MCF 10A (cell line): ENCODE measurements at regions not wholly inside any gene's neighbourhood (a gene's known extent, or its start where the extent isn't known, plus 50 kb on each side); places are given as distances from the start of the nearest gene placed in this dataset.
A peak's percentile ranks its signal among the peaks of the same experiment; 100 is the strongest.

ENCODE experiments used
- BruUV-seq: library from RNA; stranded (reverse); fragments of 400-500 nt; replicated peaks from 2 replicates; lab custom pipeline; 2021; lab: Mats Ljungman, UMichigan
- CTCF ChIA-PET: fragments of 300-600 bp; sonication (Branson Sonifier 250); formaldehyde crosslinking; extraction: SDS; loops from one replicate; lab custom pipeline; 2021; ENCODE audit warnings: antibody characterized with exemption, inconsistent platforms; lab: Yijun Ruan, JAX
- POLR2A ChIA-PET: fragments of 300-600, 350-650 bp; sonication (Branson Sonifier 250); formaldehyde crosslinking; extraction: SDS; loops from one replicate; lab custom pipeline; 2020; ENCODE audit warnings: antibody characterized with exemption, inconsistent platforms; lab: Yijun Ruan, JAX
- DNase-seq: peaks from one replicate; pipeline ENCODE4 v3.0.0-alpha.2; 2018; ENCODE audit not compliant: unreplicated experiment
- H3K27ac Mint-ChIP-seq: one replicate; pipeline ENCODE4 v1.8.0; 2022; ENCODE audit warnings: mild to moderate bottlenecking, low read depth, mixed read lengths; ENCODE audit not compliant: unreplicated experiment
- H3K27me3 Mint-ChIP-seq: one replicate; pipeline ENCODE4 v1.8.0; 2022; ENCODE audit warnings: mixed read lengths; ENCODE audit not compliant: insufficient read depth, unreplicated experiment
- H3K36me3 Mint-ChIP-seq: one replicate; pipeline ENCODE4 v1.8.0; 2022; ENCODE audit warnings: mild to moderate bottlenecking, moderate library complexity, mixed read lengths; ENCODE audit not compliant: insufficient read depth, unreplicated experiment
- H3K4me1 Mint-ChIP-seq: one replicate; pipeline ENCODE4 v1.8.0; 2022; ENCODE audit warnings: mixed read lengths; ENCODE audit not compliant: insufficient read depth, unreplicated experiment
- H3K4me3 Mint-ChIP-seq: one replicate; pipeline ENCODE4 v1.8.0; 2022; ENCODE audit warnings: mild to moderate bottlenecking, moderate library complexity, mixed read lengths; ENCODE audit not compliant: unreplicated experiment
- H3K9me3 Mint-ChIP-seq: one replicate; pipeline ENCODE4 v1.8.0; 2022; ENCODE audit warnings: mixed read lengths; ENCODE audit not compliant: unreplicated experiment
- intact Hi-C: fragments of 100-400 bp; cut with micrococcal nuclease; formaldehyde crosslinking; loops from 2 replicates; pipeline ENCODE4 v1.14.1; 2022
- TF ChIP-seq, protein P1 (sequence below): fragments of 200-600 bp; IDR thresholded peaks from one replicate; pipeline ENCODE4 v1.8.0; 2022; ENCODE audit warnings: antibody characterized with exemption, mild to moderate bottlenecking; ENCODE audit not compliant: unreplicated experiment

DNA sequence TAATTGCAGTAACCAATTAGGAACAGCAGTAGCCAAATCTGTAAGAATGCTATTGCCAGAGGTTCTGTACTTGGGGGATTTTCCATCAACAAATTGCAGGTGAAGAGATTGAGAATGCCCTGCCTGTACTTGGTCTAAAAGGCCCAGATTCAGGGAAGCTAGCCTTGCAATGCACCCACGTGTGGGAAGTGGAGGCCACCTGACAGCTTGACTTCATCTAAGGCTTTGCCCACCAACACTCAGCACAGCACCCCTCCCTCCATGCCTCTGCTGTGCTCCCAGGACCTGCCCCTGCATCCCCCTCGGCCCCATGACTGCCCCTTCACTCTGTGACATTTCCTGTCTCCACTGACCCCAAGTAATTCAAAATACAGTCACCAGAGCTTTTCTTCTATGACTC lies 79.1 kb upstream of the CDH5 start:
- intact Hi-C loops: no loop called here
- BruUV-seq: no TSS peak
- peaks cover 5% of the 10 kb centered on the region for H3K27me3 Mint-ChIP-seq
- POLR2A ChIA-PET: no interaction called here
- CTCF ChIA-PET: interaction anchor here (0.8 to 1.0 kb wide), 2 partner anchors 9 to 11 kb away, joined by 3 to 4 read pairs; no protein-coding TSS in a partner anchor
- H3K4me3 Mint-ChIP-seq: no peak overlapping the region
- TF ChIP-seq, protein P1, sequence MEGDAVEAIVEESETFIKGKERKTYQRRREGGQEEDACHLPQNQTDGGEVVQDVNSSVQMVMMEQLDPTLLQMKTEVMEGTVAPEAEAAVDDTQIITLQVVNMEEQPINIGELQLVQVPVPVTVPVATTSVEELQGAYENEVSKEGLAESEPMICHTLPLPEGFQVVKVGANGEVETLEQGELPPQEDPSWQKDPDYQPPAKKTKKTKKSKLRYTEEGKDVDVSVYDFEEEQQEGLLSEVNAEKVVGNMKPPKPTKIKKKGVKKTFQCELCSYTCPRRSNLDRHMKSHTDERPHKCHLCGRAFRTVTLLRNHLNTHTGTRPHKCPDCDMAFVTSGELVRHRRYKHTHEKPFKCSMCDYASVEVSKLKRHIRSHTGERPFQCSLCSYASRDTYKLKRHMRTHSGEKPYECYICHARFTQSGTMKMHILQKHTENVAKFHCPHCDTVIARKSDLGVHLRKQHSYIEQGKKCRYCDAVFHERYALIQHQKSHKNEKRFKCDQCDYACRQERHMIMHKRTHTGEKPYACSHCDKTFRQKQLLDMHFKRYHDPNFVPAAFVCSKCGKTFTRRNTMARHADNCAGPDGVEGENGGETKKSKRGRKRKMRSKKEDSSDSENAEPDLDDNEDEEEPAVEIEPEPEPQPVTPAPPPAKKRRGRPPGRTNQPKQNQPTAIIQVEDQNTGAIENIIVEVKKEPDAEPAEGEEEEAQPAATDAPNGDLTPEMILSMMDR: no peak
- H3K27ac Mint-ChIP-seq: no peak overlapping the region
- H3K9me3 Mint-ChIP-seq: no peaks in the 10 kb centered on the region
- H3K4me1 Mint-ChIP-seq: no peaks in the 10 kb centered on the region
- no peaks in the 10 kb centered on the region for H3K36me3 Mint-ChIP-seq
- no peak for DNase-seq

DNA sequence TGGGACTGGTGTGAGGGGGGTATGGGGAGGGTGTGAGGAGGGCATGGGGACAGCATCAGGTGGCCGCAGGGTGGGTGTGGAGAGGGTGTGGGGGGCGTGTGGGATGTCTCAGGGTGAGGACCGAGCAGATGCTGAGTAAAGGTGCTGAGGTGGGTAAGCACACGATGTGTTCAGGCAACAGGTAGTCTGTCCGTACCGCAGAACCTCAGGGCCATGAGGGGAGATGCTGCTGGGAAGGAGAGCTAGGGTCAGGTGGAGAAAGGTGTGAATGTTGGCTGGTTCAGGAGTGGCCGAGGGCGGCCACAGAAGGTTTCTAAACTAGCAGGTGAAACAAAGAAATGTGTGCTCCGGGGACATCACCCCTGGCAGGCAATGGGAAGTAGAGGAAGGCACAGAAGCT lies 80.0 kb upstream of the CDH5 start:
- no peaks in the 10 kb centered on the region for H3K9me3 Mint-ChIP-seq
- no TSS peak for BruUV-seq
- H3K27ac Mint-ChIP-seq: no peak overlapping the region
- no peaks in the 10 kb centered on the region for H3K27me3 Mint-ChIP-seq
- H3K36me3 Mint-ChIP-seq: no peaks in the 10 kb centered on the region
- POLR2A ChIA-PET: no interaction called here
- intact Hi-C loops: no loop called here
- no peak overlapping the region for H3K4me3 Mint-ChIP-seq
- no peaks in the 10 kb centered on the region for H3K4me1 Mint-ChIP-seq
- no peak for DNase-seq
- CTCF ChIA-PET: no interaction called here
- TF ChIP-seq, protein P1: no peak

GRCh38 chr16:66278604-66279262 lies 87.8 kb upstream of the CDH5 start:
- H3K4me3 Mint-ChIP-seq: no peak overlapping the region
- H3K36me3 Mint-ChIP-seq: no peaks in the 10 kb centered on the region
- ChIA-PET POLR2A (interaction anchor here (0.7 to 0.8 kb wide), 2 partner anchors 23 to 59 kb away, joined by 3 read pairs; no protein-coding TSS in a partner anchor), CTCF (interaction anchor here (0.6 to 5.5 kb wide), 19 partner anchors 8 to 1942 kb away, joined by 3 to 132 read pairs (median 4); no protein-coding TSS in a partner anchor)
- H3K27me3 Mint-ChIP-seq: peaks cover 22% of the 10 kb centered on the region
- TF ChIP-seq, protein P1: peak; percentile 13
- BruUV-seq: no TSS peak
- peaks cover 22% of the 10 kb centered on the region for H3K4me1 Mint-ChIP-seq
- no peaks in the 10 kb centered on the region for H3K9me3 Mint-ChIP-seq
- peak overlapping the region; percentile 57 for H3K27ac Mint-ChIP-seq
- intact Hi-C loops: no loop called here
- DNase-seq: peak; percentile 87

GRCh38 chr16:66278111-66278531 lies 88.4 kb upstream of the CDH5 start:
- no TSS peak for BruUV-seq
- Mint-ChIP-seq H3K9me3 (no peaks in the 10 kb centered on the region), H3K36me3 (no peaks in the 10 kb centered on the region), H3K27ac (peak overlapping the region; percentile 57), H3K4me1 (peaks cover 22% of the 10 kb centered on the region), H3K27me3 (peaks cover 22% of the 10 kb centered on the region), H3K4me3 (no peak overlapping the region)
- intact Hi-C loops: no loop called here
- POLR2A ChIA-PET: no interaction called here
- TF ChIP-seq, protein P1: no peak
- DNase-seq: peak; percentile 86
- CTCF ChIA-PET: interaction anchor here (0.6 to 5.5 kb wide), 18 partner anchors 9 to 1941 kb away, joined by 3 to 132 read pairs (median 4); no protein-coding TSS in a partner anchor
